ENCODE measurements at regions not wholly inside any gene's neighbourhood (a gene's known extent, or its start where the extent isn't known, plus 50 kb on each side); places are given as distances from the start of the nearest gene placed in this dataset.

DNA sequence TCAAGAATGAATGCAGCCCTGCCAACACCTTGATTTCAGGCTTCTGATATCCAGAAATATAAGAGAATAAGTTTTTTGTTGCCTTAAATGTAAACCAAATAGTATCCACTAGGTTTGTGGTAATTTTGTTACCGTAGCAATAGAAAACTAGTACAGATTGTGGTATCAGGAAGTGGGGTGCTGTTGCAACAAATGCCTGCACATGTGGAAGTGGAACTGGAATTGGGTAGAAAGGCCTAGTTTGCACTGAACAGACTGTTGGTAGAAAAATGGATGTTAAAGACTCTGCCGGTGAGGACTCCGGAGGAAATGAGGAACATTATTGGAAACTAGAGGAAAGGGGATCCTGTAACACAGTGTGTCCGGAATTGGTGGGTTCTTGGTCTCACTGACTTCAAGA lies 145.8 kb upstream of the MGAT5 start:
- TF ChIP-seq, protein P1, sequence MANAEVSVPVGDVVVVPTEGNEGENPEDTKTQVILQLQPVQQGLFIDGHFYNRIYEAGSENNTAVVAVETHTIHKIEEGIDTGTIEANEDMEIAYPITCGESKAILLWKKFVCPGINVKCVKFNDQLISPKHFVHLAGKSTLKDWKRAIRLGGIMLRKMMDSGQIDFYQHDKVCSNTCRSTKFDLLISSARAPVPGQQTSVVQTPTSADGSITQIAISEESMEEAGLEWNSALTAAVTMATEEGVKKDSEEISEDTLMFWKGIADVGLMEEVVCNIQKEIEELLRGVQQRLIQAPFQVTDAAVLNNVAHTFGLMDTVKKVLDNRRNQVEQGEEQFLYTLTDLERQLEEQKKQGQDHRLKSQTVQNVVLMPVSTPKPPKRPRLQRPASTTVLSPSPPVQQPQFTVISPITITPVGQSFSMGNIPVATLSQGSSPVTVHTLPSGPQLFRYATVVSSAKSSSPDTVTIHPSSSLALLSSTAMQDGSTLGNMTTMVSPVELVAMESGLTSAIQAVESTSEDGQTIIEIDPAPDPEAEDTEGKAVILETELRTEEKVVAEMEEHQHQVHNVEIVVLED (CRISPR knock-in tag; IDR thresholded peaks at IDR 0.05): no peak
- no peak for TF ChIP-seq ZNF134 (CRISPR knock-in tag; conservative IDR thresholded peaks at IDR 0.05)
- no peak for TF ChIP-seq EP300 (IDR thresholded peaks at IDR 0.05; ENCODE audit: low read length)
- no peak for TF ChIP-seq RAD21 (CRISPR knock-in tag; conservative IDR thresholded peaks at IDR 0.05 in 1 of 2, IDR thresholded peaks at IDR 0.05 in 1 of 2)
- TF ChIP-seq ASH1L (IDR thresholded peaks at IDR 0.05; ENCODE audit: borderline replicate concordance, low read depth, partially characterized antibody): no peak
- TF ChIP-seq RFX5 (IDR thresholded peaks at IDR 0.05; ENCODE audit: low read depth, low read length): no peak
- no peak for TF ChIP-seq ZNF3 (CRISPR knock-in tag; IDR thresholded peaks at IDR 0.05)
- TF ChIP-seq MTF1 (CRISPR knock-in tag; IDR thresholded peaks at IDR 0.05; ENCODE audit: borderline replicate concordance): no peak
- TF ChIP-seq, protein P2, sequence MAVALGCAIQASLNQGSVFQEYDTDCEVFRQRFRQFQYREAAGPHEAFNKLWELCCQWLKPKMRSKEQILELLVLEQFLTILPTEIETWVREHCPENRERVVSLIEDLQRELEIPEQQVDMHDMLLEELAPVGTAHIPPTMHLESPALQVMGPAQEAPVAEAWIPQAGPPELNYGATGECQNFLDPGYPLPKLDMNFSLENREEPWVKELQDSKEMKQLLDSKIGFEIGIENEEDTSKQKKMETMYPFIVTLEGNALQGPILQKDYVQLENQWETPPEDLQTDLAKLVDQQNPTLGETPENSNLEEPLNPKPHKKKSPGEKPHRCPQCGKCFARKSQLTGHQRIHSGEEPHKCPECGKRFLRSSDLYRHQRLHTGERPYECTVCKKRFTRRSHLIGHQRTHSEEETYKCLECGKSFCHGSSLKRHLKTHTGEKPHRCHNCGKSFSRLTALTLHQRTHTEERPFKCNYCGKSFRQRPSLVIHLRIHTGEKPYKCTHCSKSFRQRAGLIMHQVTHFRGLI (CRISPR knock-in tag; IDR thresholded peaks at IDR 0.05): no peak
- TF ChIP-seq RBM15 (IDR thresholded peaks at IDR 0.05; ENCODE audit: insufficient read depth, low read length): no peak
- TF ChIP-seq, protein P3, sequence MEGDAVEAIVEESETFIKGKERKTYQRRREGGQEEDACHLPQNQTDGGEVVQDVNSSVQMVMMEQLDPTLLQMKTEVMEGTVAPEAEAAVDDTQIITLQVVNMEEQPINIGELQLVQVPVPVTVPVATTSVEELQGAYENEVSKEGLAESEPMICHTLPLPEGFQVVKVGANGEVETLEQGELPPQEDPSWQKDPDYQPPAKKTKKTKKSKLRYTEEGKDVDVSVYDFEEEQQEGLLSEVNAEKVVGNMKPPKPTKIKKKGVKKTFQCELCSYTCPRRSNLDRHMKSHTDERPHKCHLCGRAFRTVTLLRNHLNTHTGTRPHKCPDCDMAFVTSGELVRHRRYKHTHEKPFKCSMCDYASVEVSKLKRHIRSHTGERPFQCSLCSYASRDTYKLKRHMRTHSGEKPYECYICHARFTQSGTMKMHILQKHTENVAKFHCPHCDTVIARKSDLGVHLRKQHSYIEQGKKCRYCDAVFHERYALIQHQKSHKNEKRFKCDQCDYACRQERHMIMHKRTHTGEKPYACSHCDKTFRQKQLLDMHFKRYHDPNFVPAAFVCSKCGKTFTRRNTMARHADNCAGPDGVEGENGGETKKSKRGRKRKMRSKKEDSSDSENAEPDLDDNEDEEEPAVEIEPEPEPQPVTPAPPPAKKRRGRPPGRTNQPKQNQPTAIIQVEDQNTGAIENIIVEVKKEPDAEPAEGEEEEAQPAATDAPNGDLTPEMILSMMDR (IDR thresholded peaks at IDR 0.05 in 2 of 3, conservative IDR thresholded peaks at IDR 0.05 in 1 of 3; ENCODE audit: insufficient read depth in 2 of 3, low read depth in 1 of 3, low read length in 3 of 3): no peak
- no peak for TF ChIP-seq NR2C1 (IDR thresholded peaks at IDR 0.05)
- no peak for TF ChIP-seq NR2C1 (tag; IDR thresholded peaks at IDR 0.05)
